Smooth muscle cell (in vitro differentiated cells): ENCODE measurements at regions not wholly inside any gene's neighbourhood (a gene's known extent, or its start where the extent isn't known, plus 50 kb on each side); places are given as distances from the start of the nearest gene placed in this dataset.
A peak's percentile ranks its signal among the peaks of the same experiment; 100 is the strongest.

Experiments
- DNase-seq: peaks from one replicate; lab custom pipeline; 2025; ENCODE audit not compliant: unreplicated experiment; lab: John Stamatoyannopoulos, UW
- H2AFZ ChIP-seq: fragments of 200-600 bp; sonication (generic); 2 replicates; pipeline ENCODE4 v1.6.0; 2016; ENCODE audit warnings: antibody characterized with exemption, low read depth, mild to moderate bottlenecking
- H3F3A ChIP-seq: fragments of 200-600 bp; sonication (generic); 2 replicates; pipeline ENCODE4 v1.6.0; 2017; ENCODE audit warnings: antibody characterized with exemption, low read depth
- H3K27ac ChIP-seq: fragments of 200-600 bp; sonication (generic); 2 replicates; pipeline ENCODE4 v1.5.1; 2016; ENCODE audit warnings: low read depth, mild to moderate bottlenecking
- H3K27me3 ChIP-seq: fragments of 200-600 bp; sonication (generic); 2 replicates; pipeline ENCODE4 v1.6.1; 2016; ENCODE audit warnings: low read depth, mild to moderate bottlenecking
- H3K36me3 ChIP-seq: fragments of 200-600 bp; sonication (generic); 2 replicates; pipeline ENCODE4 v1.5.1; 2016; ENCODE audit warnings: low read depth
- H3K4me1 ChIP-seq: fragments of 200-600 bp; sonication (generic); 2 replicates; pipeline ENCODE4 v1.5.1; 2016; ENCODE audit warnings: low read depth
- H3K4me2 ChIP-seq: fragments of 200-600 bp; sonication (generic); 2 replicates; pipeline ENCODE4 v1.6.0; 2016; ENCODE audit warnings: mild to moderate bottlenecking
- H3K4me3 ChIP-seq: fragments of 200-600 bp; sonication (generic); 2 replicates; pipeline ENCODE4 v1.5.1; 2016; ENCODE audit warnings: mild to moderate bottlenecking
- H3K79me2 ChIP-seq: fragments of 200-600 bp; sonication (generic); 2 replicates; pipeline ENCODE4 v1.6.0; 2016; ENCODE audit warnings: low read depth, mild to moderate bottlenecking
- H3K9ac ChIP-seq: fragments of 200-600 bp; sonication (generic); 2 replicates; pipeline ENCODE4 v1.6.0; 2016; ENCODE audit warnings: low read depth
- H3K9me3 ChIP-seq: fragments of 200-600 bp; sonication (generic); replicated peaks from 2 replicates; pipeline ENCODE4 v1.5.1; 2016; ENCODE audit warnings: low read depth
- H4K20me1 ChIP-seq: fragments of 200-600 bp; sonication (generic); 2 replicates; pipeline ENCODE4 v1.6.0; 2016; ENCODE audit warnings: low read depth
- WGBS: methylation state at CpG from one replicate; pipeline ENCODE4 v1.1.7; 2016; ENCODE audit warnings: low lambda C conversion rate; 5-methylcytosine and 5-hydroxymethylcytosine counted together
- TF ChIP-seq, protein P1 (sequence below): fragments of 200-600 bp; sonication (generic); IDR thresholded peaks from 2 replicates; pipeline ENCODE4 v1.5.1; 2017; ENCODE audit warnings: borderline replicate concordance, mild to moderate bottlenecking, antibody characterized with exemption; ENCODE audit not compliant: insufficient read depth, poor library complexity, severe bottlenecking

DNA sequence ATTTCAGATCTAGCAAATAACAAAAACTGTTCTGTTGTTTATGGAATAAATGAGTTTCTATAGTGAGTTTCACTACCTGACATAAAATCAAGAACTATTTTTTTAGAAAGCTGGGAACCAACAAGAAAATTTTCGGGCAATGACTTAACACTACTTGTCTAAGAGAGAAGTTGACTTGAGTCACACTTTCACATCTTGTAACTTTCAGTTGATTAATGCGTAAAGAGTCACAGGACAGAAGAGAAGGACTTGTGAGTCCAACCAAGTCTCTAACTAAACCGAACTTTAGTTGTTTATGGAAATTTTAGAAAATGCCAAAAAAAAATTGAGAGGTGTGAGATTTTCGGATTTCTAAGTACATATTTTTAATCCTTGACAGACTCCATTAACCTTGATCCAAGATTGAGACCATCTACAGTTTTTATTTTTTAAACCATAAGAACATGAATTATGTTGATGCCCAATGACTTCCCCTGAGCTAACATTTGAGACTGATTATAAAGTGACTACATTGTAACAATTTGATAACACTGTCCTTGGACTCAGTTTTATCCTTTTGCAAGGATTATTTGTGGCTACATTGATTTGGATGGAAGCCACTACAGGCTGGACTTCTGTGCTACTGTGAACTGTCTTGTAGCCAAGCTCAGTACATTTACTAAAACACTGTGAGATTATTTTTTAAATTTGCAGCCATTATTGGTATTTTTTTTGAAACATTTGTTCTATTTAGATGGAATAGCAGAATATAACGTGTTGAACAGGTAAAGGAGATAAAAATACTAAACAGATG lies 284.0 kb downstream of the PTPRC start:
- no peak overlapping the region for H2AFZ ChIP-seq
- peaks cover 37% of the 10 kb centered on the region for H3F3A ChIP-seq
- H3K79me2 ChIP-seq: peaks cover 100% of the 10 kb centered on the region
- no peak overlapping the region for H3K4me3 ChIP-seq
- no peaks in the 10 kb centered on the region for H3K9me3 ChIP-seq
- peak overlapping the region; percentile 7 for H3K4me2 ChIP-seq
- TF ChIP-seq, protein P1, sequence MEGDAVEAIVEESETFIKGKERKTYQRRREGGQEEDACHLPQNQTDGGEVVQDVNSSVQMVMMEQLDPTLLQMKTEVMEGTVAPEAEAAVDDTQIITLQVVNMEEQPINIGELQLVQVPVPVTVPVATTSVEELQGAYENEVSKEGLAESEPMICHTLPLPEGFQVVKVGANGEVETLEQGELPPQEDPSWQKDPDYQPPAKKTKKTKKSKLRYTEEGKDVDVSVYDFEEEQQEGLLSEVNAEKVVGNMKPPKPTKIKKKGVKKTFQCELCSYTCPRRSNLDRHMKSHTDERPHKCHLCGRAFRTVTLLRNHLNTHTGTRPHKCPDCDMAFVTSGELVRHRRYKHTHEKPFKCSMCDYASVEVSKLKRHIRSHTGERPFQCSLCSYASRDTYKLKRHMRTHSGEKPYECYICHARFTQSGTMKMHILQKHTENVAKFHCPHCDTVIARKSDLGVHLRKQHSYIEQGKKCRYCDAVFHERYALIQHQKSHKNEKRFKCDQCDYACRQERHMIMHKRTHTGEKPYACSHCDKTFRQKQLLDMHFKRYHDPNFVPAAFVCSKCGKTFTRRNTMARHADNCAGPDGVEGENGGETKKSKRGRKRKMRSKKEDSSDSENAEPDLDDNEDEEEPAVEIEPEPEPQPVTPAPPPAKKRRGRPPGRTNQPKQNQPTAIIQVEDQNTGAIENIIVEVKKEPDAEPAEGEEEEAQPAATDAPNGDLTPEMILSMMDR: no peak
- H3K36me3 ChIP-seq: no peaks in the 10 kb centered on the region
- no peak overlapping the region for H3K9ac ChIP-seq
- H4K20me1 ChIP-seq: peaks cover 100% of the 10 kb centered on the region
- DNase-seq: no peak
- H3K4me1 ChIP-seq: peaks cover 13% of the 10 kb centered on the region
- no peaks in the 10 kb centered on the region for H3K27me3 ChIP-seq
- H3K27ac ChIP-seq: peak overlapping the region; percentile 99
- WGBS: 91% methylated on average over 5 of the region's 5 CpGs

DNA sequence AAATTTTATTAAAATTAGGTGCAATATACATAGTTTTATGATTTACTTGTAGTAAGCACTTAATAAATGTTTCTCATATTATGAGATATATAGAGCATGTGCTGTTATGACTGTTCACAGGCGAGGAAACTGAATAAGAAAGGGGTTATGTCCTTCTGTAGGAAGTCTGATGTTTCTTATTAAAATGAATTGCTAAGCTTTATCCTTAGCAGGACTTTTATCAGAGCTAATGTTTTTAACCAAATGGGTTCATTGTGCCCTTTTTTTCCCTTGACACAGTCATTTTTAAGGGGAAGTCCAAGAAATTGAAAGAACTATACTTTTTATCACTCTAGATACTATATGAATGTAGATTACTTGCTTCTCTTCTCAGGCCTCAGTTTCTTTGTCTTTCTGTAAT lies 285.2 kb downstream of the PTPRC start:
- WGBS: 100% methylated on average over 1 of the region's 1 CpG
- Histone ChIP-seq H3K9ac (no peak overlapping the region), H2AFZ (no peak overlapping the region), H3K4me2 (peak overlapping the region; percentile 92), H3K9me3 (no peaks in the 10 kb centered on the region), H3K4me1 (peaks cover 24% of the 10 kb centered on the region), H3F3A (peaks cover 29% of the 10 kb centered on the region), H3K4me3 (no peak overlapping the region), H4K20me1 (peaks cover 100% of the 10 kb centered on the region), H3K36me3 (no peaks in the 10 kb centered on the region), H3K27me3 (no peaks in the 10 kb centered on the region), H3K27ac (peak overlapping the region; percentile 99), H3K79me2 (peaks cover 100% of the 10 kb centered on the region)
- no peak for DNase-seq
- TF ChIP-seq, protein P1: no peak

DNA sequence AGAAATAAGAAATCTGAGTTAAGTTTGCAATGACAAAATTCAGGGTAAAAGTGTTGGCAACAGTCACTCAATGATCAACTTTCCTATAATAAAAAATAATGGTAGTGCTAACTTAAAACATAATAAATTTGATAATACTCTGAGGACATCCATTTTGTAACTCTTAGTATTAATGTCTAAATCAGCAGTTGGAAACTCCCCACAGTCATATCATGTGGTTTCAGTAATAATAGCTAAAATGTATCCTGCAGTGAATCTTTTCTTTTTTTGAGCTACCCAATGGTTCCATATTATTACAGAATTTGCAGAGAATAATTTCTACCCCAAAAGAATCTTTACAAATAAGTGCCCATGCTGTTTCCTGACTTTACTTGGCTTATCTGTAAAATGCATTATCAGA lies 286.7 kb downstream of the PTPRC start:
- Histone ChIP-seq H4K20me1 (peaks cover 100% of the 10 kb centered on the region), H3K4me2 (peak overlapping the region; percentile 92), H3K4me3 (no peak overlapping the region), H3K4me1 (peaks cover 29% of the 10 kb centered on the region), H2AFZ (no peak overlapping the region), H3K27me3 (no peaks in the 10 kb centered on the region), H3K79me2 (peaks cover 100% of the 10 kb centered on the region), H3K27ac (peak overlapping the region; percentile 99), H3K9me3 (no peaks in the 10 kb centered on the region), H3F3A (peaks cover 14% of the 10 kb centered on the region), H3K36me3 (no peaks in the 10 kb centered on the region), H3K9ac (no peak overlapping the region)
- TF ChIP-seq, protein P1: no peak
- DNase-seq: no peak

DNA sequence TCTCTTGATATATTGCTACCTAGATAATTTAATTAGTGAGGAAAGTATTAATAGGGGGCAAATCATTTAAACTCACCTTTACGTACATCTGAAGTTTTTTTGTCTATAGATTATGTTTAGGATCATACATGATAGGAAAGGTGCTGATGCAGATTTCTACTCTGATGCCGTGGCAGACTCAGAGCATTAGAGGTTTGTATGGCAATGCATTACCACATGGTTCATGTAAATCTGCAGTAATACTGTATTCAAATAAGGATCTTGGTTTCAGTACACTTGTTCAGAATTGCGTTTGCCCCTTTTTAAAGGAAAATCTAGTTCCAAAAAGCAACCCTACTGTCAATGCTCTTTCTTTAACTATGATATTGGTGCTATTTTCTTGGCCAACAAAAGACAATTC lies 288.3 kb downstream of the PTPRC start:
- 83% methylated on average over 3 of the region's 3 CpGs for WGBS
- peaks cover 10% of the 10 kb centered on the region for H3F3A ChIP-seq

More for the DNA sequence above, 288.3 kb downstream of the PTPRC start:
- Histone ChIP-seq H3K79me2 (peaks cover 100% of the 10 kb centered on the region), H3K27ac (peak overlapping the region; percentile 99), H3K27me3 (no peaks in the 10 kb centered on the region), H3K36me3 (no peaks in the 10 kb centered on the region), H3K9me3 (no peaks in the 10 kb centered on the region), H4K20me1 (peaks cover 100% of the 10 kb centered on the region), H3K4me1 (peaks cover 44% of the 10 kb centered on the region), H3K9ac (no peak overlapping the region), H3K4me3 (no peak overlapping the region), H3K4me2 (peak overlapping the region; percentile 92), H2AFZ (no peak overlapping the region)
- TF ChIP-seq, protein P1: no peak
- no peak for DNase-seq
